Neural cell (in vitro differentiated cells): ENCODE measurements at regions not wholly inside any gene's neighbourhood (a gene's known extent, or its start where the extent isn't known, plus 50 kb on each side); places are given as distances from the start of the nearest gene placed in this dataset.

Source experiments
- H2AFZ ChIP-seq: fragments of 200-600, 300-800 bp; sonication (generic), shearing (Covaris generic); 2 replicates; pipeline ENCODE4 v1.6.0; 2014; ENCODE audit warnings: low read depth, mild to moderate bottlenecking, antibody characterized with exemption, low read length, moderate library complexity
- H3F3A ChIP-seq: fragments of 200-600 bp; shearing (Covaris generic); 2 replicates; pipeline ENCODE4 v1.6.1; 2016; ENCODE audit warnings: mild to moderate bottlenecking, moderate library complexity, mixed read lengths, antibody characterized with exemption, low read length; ENCODE audit not compliant: insufficient read depth, poor library complexity, severe bottlenecking
- H3K27ac ChIP-seq: fragments of 200-600, 300-800 bp; sonication (generic), shearing (Covaris generic); 2 replicates; pipeline ENCODE4 v1.5.1; 2014; ENCODE audit warnings: mild to moderate bottlenecking, low read length, moderate library complexity
- H3K27me3 ChIP-seq: fragments of 300-800, 200-600 bp; sonication (generic), shearing (Covaris generic); 2 replicates; pipeline ENCODE4 v1.6.0; 2014; ENCODE audit warnings: mild to moderate bottlenecking, low read depth, low read length, moderate library complexity; ENCODE audit not compliant: insufficient read depth
- H3K36me3 ChIP-seq: fragments of 300-800, 200-600 bp; sonication (generic), shearing (Covaris generic); 2 replicates; pipeline ENCODE4 v1.5.1; 2014; ENCODE audit warnings: mild to moderate bottlenecking, antibody characterized with exemption, low read length, moderate library complexity; ENCODE audit not compliant: insufficient read depth
- H3K4me2 ChIP-seq: fragments of 300-800, 200-600 bp; sonication (generic), shearing (Covaris generic); 2 replicates; pipeline ENCODE4 v1.6.0; 2014; ENCODE audit warnings: mild to moderate bottlenecking, low read length
- H3K4me3 ChIP-seq: fragments of 300-800, 200-600 bp; sonication (generic), shearing (Covaris generic); 2 replicates; pipeline ENCODE4 v1.5.1; 2014; ENCODE audit warnings: mild to moderate bottlenecking, low read length, moderate library complexity
- H3K79me2 ChIP-seq: fragments of 200-600 bp; shearing (Covaris generic); replicated peaks from 2 replicates; pipeline ENCODE4 v1.6.0; 2014; ENCODE audit warnings: mild to moderate bottlenecking, low read length, moderate library complexity; ENCODE audit not compliant: insufficient read depth
- H3K9ac ChIP-seq: fragments of 300-800, 200-600 bp; sonication (generic), shearing (Covaris generic); 2 replicates; pipeline ENCODE4 v1.6.1; 2016; ENCODE audit warnings: mild to moderate bottlenecking, low read length, mixed read lengths
- H3K9me2 ChIP-seq: fragments of 200-600 bp; shearing (Covaris generic); 2 replicates; pipeline ENCODE4 v1.6.1; 2016; ENCODE audit warnings: mild to moderate bottlenecking, low read length, mixed read lengths; ENCODE audit not compliant: insufficient read depth
- H3K9me3 ChIP-seq: fragments of 200-600, 300-800 bp; sonication (generic), shearing (Covaris generic); 2 replicates; pipeline ENCODE4 v1.6.1; 2016; ENCODE audit warnings: mild to moderate bottlenecking, mixed run types, low read length, moderate library complexity, mixed read lengths
- H4K20me1 ChIP-seq: fragments of 200-600 bp; shearing (Covaris generic); 2 replicates; pipeline ENCODE4 v1.6.1; 2016; ENCODE audit warnings: mild to moderate bottlenecking, mixed run types; ENCODE audit not compliant: insufficient read depth
- CTCF ChIP-seq: fragments of 450-650 bp; IDR thresholded peaks from 2 replicates; pipeline ENCODE4 v1.5.1; 2014; ENCODE audit warnings: antibody characterized with exemption, mild to moderate bottlenecking, moderate library complexity; ENCODE audit not compliant: poor library complexity, severe bottlenecking
- EP300 ChIP-seq: fragments of 450-650 bp; conservative IDR thresholded peaks from 2 replicates; pipeline ENCODE4 v1.6.1; 2014; ENCODE audit warnings: antibody characterized with exemption, mild to moderate bottlenecking, moderate library complexity; ENCODE audit not compliant: poor library complexity, severe bottlenecking
- EZH2 ChIP-seq: fragments of 200-600, 300-800 bp; shearing (Covaris generic), sonication (generic); IDR thresholded peaks from 2 replicates; pipeline ENCODE4 v1.6.1; 2014; ENCODE audit warnings: antibody characterized with exemption, low read length, borderline replicate concordance, mild to moderate bottlenecking; ENCODE audit not compliant: insufficient read depth, poor library complexity, severe bottlenecking
- MXI1 ChIP-seq: fragments of 450-650 bp; conservative IDR thresholded peaks from 2 replicates; pipeline ENCODE4 v1.6.1; 2014; ENCODE audit warnings: antibody characterized with exemption, mild to moderate bottlenecking; ENCODE audit not compliant: poor library complexity, severe bottlenecking
- POLR2AphosphoS5 ChIP-seq: IDR thresholded peaks from 2 replicates; pipeline ENCODE4 v1.6.1; 2012
- RAD21 ChIP-seq: fragments of 450-650 bp; conservative IDR thresholded peaks from 2 replicates; pipeline ENCODE4 v1.6.1; 2014; ENCODE audit warnings: antibody characterized with exemption, mild to moderate bottlenecking, moderate library complexity
- REST ChIP-seq: IDR thresholded peaks from 2 replicates; pipeline ENCODE4 v1.6.1; 2012; ENCODE audit warnings: borderline replicate concordance
- SMC3 ChIP-seq: fragments of 450-650 bp; conservative IDR thresholded peaks from 2 replicates; pipeline ENCODE4 v1.6.1; 2014; ENCODE audit warnings: antibody characterized with exemption, mild to moderate bottlenecking, moderate library complexity; ENCODE audit not compliant: poor library complexity
- TAF1 ChIP-seq: IDR thresholded peaks from 2 replicates; pipeline ENCODE4 v1.6.1; 2012; ENCODE audit warnings: low read depth

- Histone ChIP-seq H3K4me3 (no peak overlapping the region), H3K79me2 (no peaks in the 10 kb centered on the region), H3K27me3 (no peaks in the 10 kb centered on the region), H3F3A (no peaks in the 10 kb centered on the region), H2AFZ (no peak overlapping the region), H3K36me3 (no peaks in the 10 kb centered on the region), H4K20me1 (no peaks in the 10 kb centered on the region), H3K9me2 (no peaks in the 10 kb centered on the region), H3K4me2 (no peak overlapping the region), H3K9ac (no peak overlapping the region), H3K9me3 (no peaks in the 10 kb centered on the region), H3K27ac (no peak overlapping the region)
- TF ChIP-seq SMC3 (no peak), TAF1 (no peak), EP300 (no peak), MXI1 (no peak), REST (no peak), EZH2 (no peak), POLR2AphosphoS5 (no peak)
These were observed 806.1 kb downstream of the DNAJB9 start for GRCh38 chr7:109375823-109376222.

- H3K27me3 ChIP-seq: no peaks in the 10 kb centered on the region
- H3K9me3 ChIP-seq: no peaks in the 10 kb centered on the region
- TF ChIP-seq SMC3: no peak
- TF ChIP-seq EZH2: no peak
- no peak for TF ChIP-seq RAD21
These were observed 806.9 kb downstream of the DNAJB9 start for GRCh38 chr7:109376576-109376975.

GRCh38 chr7:109377076-109377884 is 807.6 kb downstream of the DNAJB9 start:
- Histone ChIP-seq H3K9me3 (no peaks in the 10 kb centered on the region), H2AFZ (no peak overlapping the region), H3K9me2 (no peaks in the 10 kb centered on the region)

More at GRCh38 chr7:109376576-109376975, 806.9 kb downstream of the DNAJB9 start:
- H3K36me3 ChIP-seq: no peaks in the 10 kb centered on the region
- H3K4me2 ChIP-seq: no peak overlapping the region
- no peak overlapping the region for H3K4me3 ChIP-seq
- no peaks in the 10 kb centered on the region for H3F3A ChIP-seq
- no peak overlapping the region for H2AFZ ChIP-seq
- H3K9me2 ChIP-seq: no peaks in the 10 kb centered on the region
- H4K20me1 ChIP-seq: no peaks in the 10 kb centered on the region
- no peaks in the 10 kb centered on the region for H3K79me2 ChIP-seq
- H3K27ac ChIP-seq: no peak overlapping the region
- no peak overlapping the region for H3K9ac ChIP-seq

More at GRCh38 chr7:109377076-109377884, 807.6 kb downstream of the DNAJB9 start:
- H3K27me3 ChIP-seq: no peaks in the 10 kb centered on the region
- no peaks in the 10 kb centered on the region for H4K20me1 ChIP-seq
- no peak overlapping the region for H3K9ac ChIP-seq
- TF ChIP-seq REST: no peak
- no peak for TF ChIP-seq EZH2
- no peak for TF ChIP-seq RAD21
- TF ChIP-seq TAF1: no peak
- TF ChIP-seq EP300: no peak
- TF ChIP-seq MXI1: no peak
- TF ChIP-seq SMC3: no peak
- TF ChIP-seq CTCF: no peak
- TF ChIP-seq POLR2AphosphoS5: no peak
- no peak overlapping the region for H3K4me3 ChIP-seq
- no peak overlapping the region for H3K4me2 ChIP-seq
- no peak overlapping the region for H3K27ac ChIP-seq
- no peaks in the 10 kb centered on the region for H3K79me2 ChIP-seq
- no peaks in the 10 kb centered on the region for H3K36me3 ChIP-seq
- no peaks in the 10 kb centered on the region for H3F3A ChIP-seq
